ENCODE measurements at regions not wholly inside any gene's neighbourhood (a gene's known extent, or its start where the extent isn't known, plus 50 kb on each side); places are given as distances from the start of the nearest gene placed in this dataset.

DNA sequence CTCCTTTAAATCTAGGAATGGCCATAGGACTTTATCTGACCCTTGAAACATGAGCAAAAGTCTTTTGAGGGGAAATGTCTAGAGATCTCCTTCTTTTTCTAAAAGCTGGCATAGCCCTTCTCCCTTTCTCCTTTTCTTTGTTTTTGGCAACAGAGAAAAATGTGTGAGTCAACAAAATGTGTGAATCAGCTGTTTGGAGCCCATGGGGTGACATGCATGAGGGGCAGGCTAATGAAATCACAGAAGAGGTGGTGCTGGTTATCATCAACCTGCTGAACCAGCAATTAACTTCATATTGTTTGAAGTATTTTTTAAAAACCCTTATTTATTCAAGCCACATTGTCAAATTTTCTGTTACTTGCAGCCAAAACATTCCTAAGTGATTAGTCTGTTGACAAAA, 132.3 kb downstream of the CCDC59 start:
- Histone ChIP-seq H3K9me3 (ENCODE audit: low read depth, low read length, poor library complexity, severe bottlenecking) (no peaks in the 10 kb centered on the region), H3K4me1 (ENCODE audit: insufficient read depth, low read length, poor library complexity, severe bottlenecking) (no peaks in the 10 kb centered on the region), H3K27me3 (replicated peaks; ENCODE audit: insufficient read depth, low read depth, low read length, poor library complexity) (no peaks in the 10 kb centered on the region), H3K27ac (ENCODE audit: low read depth, low read length, poor library complexity, severe bottlenecking) (no peak overlapping the region), H3K36me3 (ENCODE audit: insufficient read depth, low read length, poor library complexity, severe bottlenecking) (no peaks in the 10 kb centered on the region), H3K4me3 (ENCODE audit: low read depth, low read length, poor library complexity, severe bottlenecking) (no peak overlapping the region)
- CTCF ChIA-PET, result no interaction called here
- POLR2A ChIA-PET (ENCODE audit: low non-redundant PET), result no interaction called here
- intact Hi-C loops (cut with micrococcal nuclease; ENCODE audit: unreplicated experiment), result no loop called here
- BruUV-seq (replicated peaks), result no TSS peak
- no peak for DNase-seq (ENCODE audit: low spot score)
- TF ChIP-seq, protein P1, sequence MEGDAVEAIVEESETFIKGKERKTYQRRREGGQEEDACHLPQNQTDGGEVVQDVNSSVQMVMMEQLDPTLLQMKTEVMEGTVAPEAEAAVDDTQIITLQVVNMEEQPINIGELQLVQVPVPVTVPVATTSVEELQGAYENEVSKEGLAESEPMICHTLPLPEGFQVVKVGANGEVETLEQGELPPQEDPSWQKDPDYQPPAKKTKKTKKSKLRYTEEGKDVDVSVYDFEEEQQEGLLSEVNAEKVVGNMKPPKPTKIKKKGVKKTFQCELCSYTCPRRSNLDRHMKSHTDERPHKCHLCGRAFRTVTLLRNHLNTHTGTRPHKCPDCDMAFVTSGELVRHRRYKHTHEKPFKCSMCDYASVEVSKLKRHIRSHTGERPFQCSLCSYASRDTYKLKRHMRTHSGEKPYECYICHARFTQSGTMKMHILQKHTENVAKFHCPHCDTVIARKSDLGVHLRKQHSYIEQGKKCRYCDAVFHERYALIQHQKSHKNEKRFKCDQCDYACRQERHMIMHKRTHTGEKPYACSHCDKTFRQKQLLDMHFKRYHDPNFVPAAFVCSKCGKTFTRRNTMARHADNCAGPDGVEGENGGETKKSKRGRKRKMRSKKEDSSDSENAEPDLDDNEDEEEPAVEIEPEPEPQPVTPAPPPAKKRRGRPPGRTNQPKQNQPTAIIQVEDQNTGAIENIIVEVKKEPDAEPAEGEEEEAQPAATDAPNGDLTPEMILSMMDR (conservative IDR thresholded peaks at IDR 0.05; ENCODE audit: low read depth, low read length), result no peak
- TF ChIP-seq EZH2 (IDR thresholded peaks at IDR 0.05; ENCODE audit: borderline replicate concordance, low read depth, low read length, poor library complexity, severe bottlenecking), result no peak

DNA sequence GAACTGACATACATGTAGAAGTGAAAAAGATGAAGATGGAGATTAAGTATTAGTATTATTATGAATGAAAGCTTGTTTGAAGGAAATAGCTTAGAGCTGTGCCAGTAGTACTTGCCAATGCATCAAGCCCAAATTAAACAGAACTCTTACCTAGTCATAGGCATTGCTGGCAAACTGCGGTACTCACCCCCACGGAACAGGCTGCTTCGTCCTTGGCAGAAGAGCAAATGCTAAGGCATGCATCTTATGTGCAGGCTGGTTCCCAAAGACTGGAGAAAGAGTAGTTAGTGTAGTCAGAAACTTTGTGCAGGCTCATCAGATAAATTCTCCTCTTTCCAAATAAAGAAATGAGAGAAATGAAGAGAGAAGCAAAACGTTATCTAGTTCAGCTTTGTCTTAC, 134.8 kb downstream of the CCDC59 start:
- DNase-seq (ENCODE audit: low spot score), result no peak
- Histone ChIP-seq H3K4me3 (ENCODE audit: low read depth, low read length, poor library complexity, severe bottlenecking) (no peak overlapping the region), H3K9me3 (ENCODE audit: low read depth, low read length, poor library complexity, severe bottlenecking) (no peaks in the 10 kb centered on the region), H3K36me3 (ENCODE audit: insufficient read depth, low read length, poor library complexity, severe bottlenecking) (no peaks in the 10 kb centered on the region), H3K27me3 (replicated peaks; ENCODE audit: insufficient read depth, low read depth, low read length, poor library complexity) (no peaks in the 10 kb centered on the region), H3K27ac (ENCODE audit: low read depth, low read length, poor library complexity, severe bottlenecking) (no peak overlapping the region), H3K4me1 (ENCODE audit: insufficient read depth, low read length, poor library complexity, severe bottlenecking) (no peaks in the 10 kb centered on the region)
- CTCF ChIA-PET, result no interaction called here
- no peak for TF ChIP-seq EZH2 (IDR thresholded peaks at IDR 0.05; ENCODE audit: borderline replicate concordance, low read depth, low read length, poor library complexity, severe bottlenecking)
- TF ChIP-seq, protein P1 (conservative IDR thresholded peaks at IDR 0.05; ENCODE audit: low read depth, low read length), result no peak
- intact Hi-C loops (cut with micrococcal nuclease; ENCODE audit: unreplicated experiment), result no loop called here
- no TSS peak for BruUV-seq (replicated peaks)
- POLR2A ChIA-PET (ENCODE audit: low non-redundant PET), result no interaction called here

DNA sequence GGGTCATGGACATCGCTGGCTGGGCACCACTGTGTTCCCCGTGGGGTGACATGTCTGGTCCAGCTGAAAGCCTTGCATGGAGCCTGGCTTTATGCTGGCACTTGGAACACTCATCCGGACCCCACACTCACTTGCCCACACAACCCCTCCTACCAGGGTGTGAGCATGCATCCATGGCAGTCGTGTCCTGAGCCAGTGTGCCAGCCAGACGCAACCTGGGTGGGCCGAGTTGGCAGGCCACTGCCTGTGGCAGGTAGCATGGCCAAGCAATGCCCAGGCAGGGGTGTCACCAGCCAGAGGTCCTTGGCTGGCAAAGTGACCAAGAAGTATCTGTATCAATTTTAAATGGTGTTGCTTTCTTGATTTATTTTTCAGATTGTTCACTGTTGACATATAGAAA, 141.7 kb downstream of the CCDC59 start:
- no peaks in the 10 kb centered on the region for H3K4me1 ChIP-seq (ENCODE audit: insufficient read depth, low read length, poor library complexity, severe bottlenecking)
- no peak for TF ChIP-seq EZH2 (IDR thresholded peaks at IDR 0.05; ENCODE audit: borderline replicate concordance, low read depth, low read length, poor library complexity, severe bottlenecking)
- TF ChIP-seq, protein P1 (conservative IDR thresholded peaks at IDR 0.05; ENCODE audit: low read depth, low read length), result no peak
- H3K36me3 ChIP-seq (ENCODE audit: insufficient read depth, low read length, poor library complexity, severe bottlenecking), result no peaks in the 10 kb centered on the region
- H3K9me3 ChIP-seq (ENCODE audit: low read depth, low read length, poor library complexity, severe bottlenecking), result peaks cover under 1% of the 10 kb centered on the region
- intact Hi-C loops (cut with micrococcal nuclease; ENCODE audit: unreplicated experiment), result no loop called here
- no TSS peak for BruUV-seq (replicated peaks)
- H3K4me3 ChIP-seq (ENCODE audit: low read depth, low read length, poor library complexity, severe bottlenecking), result no peak overlapping the region
- DNase-seq (ENCODE audit: low spot score), result no peak
- ChIA-PET CTCF (no interaction called here), POLR2A (ENCODE audit: low non-redundant PET) (no interaction called here)
- no peaks in the 10 kb centered on the region for H3K27me3 ChIP-seq (replicated peaks; ENCODE audit: insufficient read depth, low read depth, low read length, poor library complexity)
- H3K27ac ChIP-seq (ENCODE audit: low read depth, low read length, poor library complexity, severe bottlenecking), result no peak overlapping the region

Measured in A673 (cell line).